Stimulated activated effector memory CD8-positive, alpha-beta T cell treated with anti-CD3 and anti-CD28 coated beads, Interleukin-12 subunit alpha, Interleukin-12 subunit beta, amount 100 ng/mL, for 72 hours (primary cell): ENCODE measurements at regions not wholly inside any gene's neighbourhood (a gene's known extent, or its start where the extent isn't known, plus 50 kb on each side); places are given as distances from the start of the nearest gene placed in this dataset.
A peak's percentile ranks its signal among the peaks of the same experiment; 100 is the strongest.

Experiments
- ATAC-seq: fragments of 150-1000 bp; cut with Tn5 transposase; 2 replicates; pipeline ENCODE4 v1.10.0; 2021
- DNase-seq, 2 donors: peaks; one replicate each; pipeline ENCODE4 v3.0.0; 2021 to 2022; ENCODE audit warnings: low spot score in 2 of 2
- H3K27ac Mint-ChIP-seq: one replicate; pipeline ENCODE4 v1.8.0; 2022; ENCODE audit warnings: mild to moderate bottlenecking, mixed read lengths
- H3K36me3 Mint-ChIP-seq: one replicate; pipeline ENCODE4 v1.8.0; 2022; ENCODE audit warnings: mild to moderate bottlenecking, mixed read lengths
- H3K4me1 Mint-ChIP-seq: one replicate; pipeline ENCODE4 v1.8.0; 2022; ENCODE audit warnings: mixed read lengths
- H3K4me3 Mint-ChIP-seq: one replicate; pipeline ENCODE4 v1.8.0; 2022; ENCODE audit warnings: mild to moderate bottlenecking, mixed read lengths
- H3K9me3 Mint-ChIP-seq: one replicate; pipeline ENCODE4 v1.8.0; 2022; ENCODE audit warnings: mixed read lengths

- ATAC-seq (no peak), DNase-seq (no peak)
- Mint-ChIP-seq H3K4me3 (no peak overlapping the region), H3K4me1 (peaks cover 35% of the 10 kb centered on the region), H3K27ac (no peak overlapping the region), H3K36me3 (no peaks in the 10 kb centered on the region), H3K9me3 (no peaks in the 10 kb centered on the region)
Measured at GRCh38 chr2:100627330-100628300, 64.8 kb downstream of the PDCL3 start.

GRCh38 chr2:100628506-100628905, 65.7 kb downstream of the PDCL3 start:
- DNase-seq (no peak), ATAC-seq (no peak)
- Mint-ChIP-seq H3K27ac (no peak overlapping the region), H3K9me3 (no peaks in the 10 kb centered on the region), H3K36me3 (no peaks in the 10 kb centered on the region), H3K4me3 (no peak overlapping the region), H3K4me1 (peaks cover 35% of the 10 kb centered on the region)

DNA sequence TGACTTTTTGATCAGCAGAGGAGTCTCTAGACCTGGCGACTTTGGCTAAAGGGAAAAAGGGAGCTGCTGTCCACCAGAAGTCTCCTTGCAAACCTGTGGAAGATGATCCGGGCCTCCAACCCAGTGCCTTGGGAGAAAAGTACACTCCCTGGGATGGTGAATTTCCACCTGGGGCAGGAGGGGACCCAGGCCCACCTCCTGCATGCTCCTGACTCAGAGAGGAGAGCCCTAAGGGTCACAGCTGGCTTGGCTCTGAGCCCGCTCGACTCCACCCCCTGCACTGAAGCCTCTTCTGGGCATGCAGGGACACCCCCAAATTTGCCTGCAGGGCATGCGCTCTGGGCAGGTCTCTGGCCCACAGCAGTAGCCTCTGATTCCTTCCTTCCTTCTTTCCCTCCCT, 66.5 kb downstream of the PDCL3 start:
- Mint-ChIP-seq H3K4me3 (no peak overlapping the region), H3K36me3 (no peaks in the 10 kb centered on the region), H3K9me3 (no peaks in the 10 kb centered on the region), H3K4me1 (peaks cover 35% of the 10 kb centered on the region), H3K27ac (peak overlapping the region; percentile 68)
- DNase-seq (no peak), ATAC-seq (no peak)

GRCh38 chr2:100630473-100630977, 67.7 kb downstream of the PDCL3 start:
- H3K9me3 Mint-ChIP-seq, result no peaks in the 10 kb centered on the region
- H3K27ac Mint-ChIP-seq, result peak overlapping the region; percentile 68
- H3K4me3 Mint-ChIP-seq, result no peak overlapping the region
- no peaks in the 10 kb centered on the region for H3K36me3 Mint-ChIP-seq
- DNase-seq (no peak), ATAC-seq (peak; percentile 80)
- H3K4me1 Mint-ChIP-seq, result peaks cover 35% of the 10 kb centered on the region

DNA sequence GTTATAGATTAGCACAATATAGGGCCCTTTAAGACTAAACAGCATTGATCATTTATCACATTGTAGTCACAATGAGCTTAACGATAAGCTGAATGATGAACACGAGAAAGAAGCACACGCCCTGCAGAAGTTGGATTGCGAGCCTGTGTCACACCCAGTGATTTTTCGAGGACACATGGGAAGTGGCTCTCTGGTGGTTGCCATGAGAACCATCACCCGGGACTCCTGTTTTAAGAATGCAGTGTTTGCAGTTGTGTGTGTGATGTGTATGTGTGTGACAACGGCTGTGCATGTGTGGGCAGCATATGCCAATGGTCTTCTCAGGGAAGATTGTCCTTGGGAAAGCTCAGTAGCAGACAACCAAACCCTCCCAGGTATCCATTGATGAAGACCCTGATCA, 69.2 kb downstream of the PDCL3 start:
- no peak for DNase-seq
- H3K36me3 Mint-ChIP-seq, result no peaks in the 10 kb centered on the region
- ATAC-seq, result no peak
- H3K27ac Mint-ChIP-seq, result no peak overlapping the region
- peaks cover 35% of the 10 kb centered on the region for H3K4me1 Mint-ChIP-seq
- no peaks in the 10 kb centered on the region for H3K9me3 Mint-ChIP-seq
- H3K4me3 Mint-ChIP-seq, result no peak overlapping the region

DNA sequence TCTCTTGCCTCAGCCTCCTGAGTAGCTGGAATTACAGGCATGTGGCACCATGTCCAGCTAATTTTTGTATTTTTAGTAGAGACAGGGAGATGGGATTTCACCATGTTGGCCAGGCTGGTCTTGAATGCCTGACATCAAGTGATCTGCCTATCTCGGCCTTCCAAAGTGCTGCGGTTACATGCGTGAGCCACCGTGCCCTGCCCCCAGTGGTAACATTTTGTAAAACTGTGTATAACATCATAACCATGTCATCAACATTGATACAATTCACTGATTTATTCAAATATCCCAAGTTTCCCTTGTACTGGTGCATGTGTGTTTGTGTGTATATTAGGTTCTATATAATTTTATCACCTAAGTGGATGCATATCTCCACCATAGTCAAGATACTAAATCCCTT, 70.0 kb downstream of the PDCL3 start:
- Mint-ChIP-seq H3K4me1 (peaks cover 28% of the 10 kb centered on the region), H3K4me3 (no peak overlapping the region), H3K27ac (no peak overlapping the region), H3K9me3 (no peaks in the 10 kb centered on the region), H3K36me3 (no peaks in the 10 kb centered on the region)
- no peak for ATAC-seq
- no peak for DNase-seq

GRCh38 chr2:100639588-100640390, 77.0 kb downstream of the PDCL3 start:
- Mint-ChIP-seq H3K9me3 (no peaks in the 10 kb centered on the region), H3K27ac (peak overlapping the region; percentile 38), H3K4me3 (peak overlapping the region; percentile 34), H3K4me1 (peaks cover 46% of the 10 kb centered on the region), H3K36me3 (no peaks in the 10 kb centered on the region)
- DNase-seq (no peak), ATAC-seq (no peak)

GRCh38 chr2:100640431-100641124, 77.8 kb downstream of the PDCL3 start:
- Mint-ChIP-seq H3K36me3 (no peaks in the 10 kb centered on the region), H3K9me3 (no peaks in the 10 kb centered on the region), H3K27ac (peak overlapping the region; percentile 38), H3K4me3 (peak overlapping the region; percentile 34), H3K4me1 (peaks cover 54% of the 10 kb centered on the region)
- ATAC-seq (peak; percentile 85), DNase-seq (no peak)

- Mint-ChIP-seq H3K27ac (no peak overlapping the region), H3K36me3 (no peaks in the 10 kb centered on the region), H3K4me3 (peak overlapping the region; percentile 34), H3K9me3 (no peaks in the 10 kb centered on the region), H3K4me1 (peaks cover 56% of the 10 kb centered on the region)
- no peak for ATAC-seq
- no peak for DNase-seq
Measured at GRCh38 chr2:100641125-100641435, 78.3 kb downstream of the PDCL3 start.

DNA sequence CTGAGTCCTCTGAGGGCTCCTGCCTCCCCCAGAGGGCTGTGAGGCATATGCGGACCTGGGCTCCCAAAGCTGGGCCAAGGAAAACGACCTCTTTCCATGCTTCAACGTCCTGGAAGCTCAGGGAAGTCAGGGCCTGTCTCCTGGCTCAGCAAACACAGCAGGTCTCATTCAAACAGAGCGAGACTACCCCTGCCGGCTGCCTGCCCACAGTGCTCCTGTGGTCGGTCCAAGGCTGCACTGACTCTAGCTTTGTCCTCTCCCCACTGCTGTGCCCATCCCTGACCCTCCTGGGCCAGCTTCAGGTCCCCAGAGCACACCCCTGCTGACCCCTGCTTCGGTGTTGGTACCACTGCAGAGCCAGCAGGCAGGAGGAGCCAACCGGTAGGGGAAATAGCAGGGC, 79.6 kb downstream of the PDCL3 start:
- DNase-seq, result no peak
- H3K36me3 Mint-ChIP-seq, result no peaks in the 10 kb centered on the region
- ATAC-seq, result no peak
- H3K27ac Mint-ChIP-seq, result no peak overlapping the region
- no peak overlapping the region for H3K4me3 Mint-ChIP-seq
- H3K4me1 Mint-ChIP-seq, result peaks cover 56% of the 10 kb centered on the region
- H3K9me3 Mint-ChIP-seq, result no peaks in the 10 kb centered on the region

GRCh38 chr2:100643467-100643866, 80.7 kb downstream of the PDCL3 start:
- Mint-ChIP-seq H3K4me1 (peaks cover 60% of the 10 kb centered on the region), H3K27ac (no peak overlapping the region), H3K4me3 (peak overlapping the region; percentile 4), H3K36me3 (no peaks in the 10 kb centered on the region), H3K9me3 (peaks cover 3% of the 10 kb centered on the region)
- DNase-seq (no peak), ATAC-seq (no peak)

DNA sequence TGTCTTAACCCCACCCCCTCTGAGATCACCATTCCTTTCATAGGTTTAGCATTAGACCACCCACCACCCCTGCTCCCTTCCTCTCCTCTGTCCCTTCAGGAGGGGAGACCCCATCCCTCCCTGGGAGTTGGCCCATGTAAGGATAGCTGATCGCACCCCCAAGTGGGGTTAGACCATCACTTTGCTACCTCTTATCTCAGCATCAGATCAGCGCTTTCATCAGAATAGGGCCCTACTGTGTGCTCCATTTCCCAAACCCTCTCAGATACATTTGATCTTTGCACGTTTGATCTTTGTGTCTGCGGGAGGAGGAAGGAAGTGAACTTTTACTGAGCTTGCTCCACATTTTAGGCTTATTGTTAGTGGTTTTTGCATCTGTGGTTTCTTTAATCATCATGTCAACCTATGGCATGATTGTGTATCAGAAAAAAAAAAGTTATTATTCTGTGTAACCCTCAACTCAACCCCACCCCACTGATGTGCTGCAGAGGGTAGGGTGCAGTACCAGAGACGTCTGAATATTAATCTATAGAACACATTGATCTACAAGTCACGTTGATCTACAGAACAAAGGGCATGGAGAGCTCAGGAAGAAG, 81.2 kb downstream of the PDCL3 start:
- DNase-seq (no peak), ATAC-seq (peak; percentile 57)
- peak overlapping the region; percentile 4 for H3K4me3 Mint-ChIP-seq
- peak overlapping the region; percentile 0 for H3K27ac Mint-ChIP-seq
- no peaks in the 10 kb centered on the region for H3K36me3 Mint-ChIP-seq
- H3K4me1 Mint-ChIP-seq, result peaks cover 60% of the 10 kb centered on the region
- H3K9me3 Mint-ChIP-seq, result peaks cover 3% of the 10 kb centered on the region

DNA sequence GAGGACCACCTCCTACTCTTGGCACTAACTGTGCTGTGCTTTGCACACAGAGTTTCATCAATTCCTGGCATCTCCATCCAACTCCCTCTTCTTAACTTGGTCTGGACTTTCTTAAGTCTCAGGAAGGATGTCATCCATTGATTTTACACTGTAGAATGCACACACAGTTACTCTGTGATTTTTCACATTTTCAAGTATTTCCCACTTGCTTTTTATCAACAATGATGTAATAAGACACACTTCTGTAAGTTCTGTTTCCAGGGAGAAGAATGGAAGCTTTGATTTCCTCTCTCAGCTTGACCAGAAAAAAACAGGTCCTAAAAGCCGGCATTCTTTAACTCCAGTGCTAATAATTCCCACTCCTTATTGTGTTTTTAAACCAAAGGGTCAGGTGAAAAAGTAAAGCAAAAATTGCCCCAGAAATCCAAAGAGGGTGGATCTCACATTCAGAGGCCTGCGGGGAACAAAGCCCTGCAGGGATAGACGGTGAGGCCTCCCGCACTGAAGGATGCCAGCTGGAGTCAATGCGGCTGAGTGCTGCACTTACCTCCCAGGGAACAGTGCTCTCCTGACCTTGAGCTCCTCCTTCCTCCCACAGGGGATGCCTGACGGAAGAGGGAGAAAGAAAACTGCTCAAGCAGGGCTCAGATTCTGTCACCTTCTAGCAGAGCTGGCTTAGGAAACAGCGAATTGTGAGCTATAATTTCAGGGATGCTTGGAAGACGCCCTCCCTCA, 83.1 kb downstream of the PDCL3 start:
- no peak for ATAC-seq
- H3K36me3 Mint-ChIP-seq, result no peaks in the 10 kb centered on the region
- H3K9me3 Mint-ChIP-seq, result peaks cover 3% of the 10 kb centered on the region
- H3K4me1 Mint-ChIP-seq, result peaks cover 57% of the 10 kb centered on the region
- H3K27ac Mint-ChIP-seq, result no peak overlapping the region
- no peak for DNase-seq
- H3K4me3 Mint-ChIP-seq, result no peak overlapping the region

DNA sequence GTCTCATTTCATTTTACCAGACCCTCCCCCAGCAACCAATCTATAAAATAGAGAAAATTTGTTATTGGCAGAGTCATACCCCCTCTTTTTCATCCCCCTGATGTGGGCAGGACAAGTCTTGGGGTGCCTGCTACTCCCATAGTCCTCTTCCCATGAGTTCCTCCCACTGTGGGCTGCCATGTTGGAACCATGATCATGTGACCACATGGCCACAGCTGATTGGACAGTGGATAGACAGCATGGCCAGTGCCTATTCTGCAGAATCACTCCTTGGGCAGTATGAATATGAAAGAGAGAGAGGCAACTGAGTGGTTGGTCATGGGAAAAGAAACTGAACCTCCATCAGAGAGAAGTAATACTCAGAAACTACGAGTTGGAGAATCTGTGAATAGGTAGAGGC, 84.9 kb downstream of the PDCL3 start:
- no peak overlapping the region for H3K27ac Mint-ChIP-seq
- no peak overlapping the region for H3K4me3 Mint-ChIP-seq

More for the DNA sequence above, 84.9 kb downstream of the PDCL3 start:
- no peak for ATAC-seq
- no peak for DNase-seq
- Mint-ChIP-seq H3K36me3 (no peaks in the 10 kb centered on the region), H3K4me1 (peaks cover 39% of the 10 kb centered on the region), H3K9me3 (peaks cover 3% of the 10 kb centered on the region)
